AG09309 (cell line): ENCODE measurements at regions not wholly inside any gene's neighbourhood (a gene's known extent, or its start where the extent isn't known, plus 50 kb on each side); places are given as distances from the start of the nearest gene placed in this dataset.

Experiments used
- DNase-seq: peaks from one replicate; pipeline ENCODE4 v3.0.0-alpha.2; 2010; ENCODE audit warnings: low read depth
- H3K4me3 ChIP-seq: 2 replicates; pipeline ENCODE4 v1.5.1; 2011; ENCODE audit warnings: mild to moderate bottlenecking, low read depth, low read length, moderate library complexity; ENCODE audit not compliant: control insufficient read depth
- TF ChIP-seq, protein P1 (sequence below): IDR thresholded peaks from 2 replicates; pipeline ENCODE4 v1.5.1; 2011; ENCODE audit warnings: mild to moderate bottlenecking, low read depth, low read length, inconsistent platforms; ENCODE audit not compliant: insufficient read depth, control insufficient read depth; ENCODE audit errors: missing control alignments

DNA sequence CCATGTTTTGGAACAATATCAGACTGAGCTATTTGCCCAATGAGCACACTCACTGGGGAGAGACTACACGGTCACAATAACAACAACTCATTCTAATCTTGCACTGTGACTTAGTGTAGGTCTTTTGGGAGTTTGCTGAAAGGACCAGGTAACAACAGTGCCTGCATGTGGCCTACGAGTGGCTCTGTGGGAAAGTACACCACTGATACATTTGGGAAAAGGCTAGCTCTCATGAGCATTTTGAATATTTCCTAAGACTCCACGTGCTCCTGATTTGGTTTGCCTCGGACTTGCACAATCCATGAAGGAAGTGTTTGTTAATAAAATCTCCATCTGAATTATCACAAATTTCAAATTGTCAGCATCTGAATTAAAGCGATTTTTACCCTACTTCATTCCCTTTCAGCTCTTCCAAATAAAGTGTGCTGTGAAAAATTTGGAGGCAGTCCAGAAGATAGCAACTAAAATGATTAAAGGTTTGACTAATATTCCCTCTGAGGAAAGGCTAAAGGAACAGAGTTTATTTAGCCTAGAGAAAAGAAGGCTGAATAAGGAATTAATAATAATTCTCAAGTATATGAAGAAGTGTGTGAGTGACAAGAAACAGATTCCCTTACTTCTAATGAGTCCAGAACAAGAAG lies 406.4 kb downstream of the PPARGC1A start:
- TF ChIP-seq, protein P1, sequence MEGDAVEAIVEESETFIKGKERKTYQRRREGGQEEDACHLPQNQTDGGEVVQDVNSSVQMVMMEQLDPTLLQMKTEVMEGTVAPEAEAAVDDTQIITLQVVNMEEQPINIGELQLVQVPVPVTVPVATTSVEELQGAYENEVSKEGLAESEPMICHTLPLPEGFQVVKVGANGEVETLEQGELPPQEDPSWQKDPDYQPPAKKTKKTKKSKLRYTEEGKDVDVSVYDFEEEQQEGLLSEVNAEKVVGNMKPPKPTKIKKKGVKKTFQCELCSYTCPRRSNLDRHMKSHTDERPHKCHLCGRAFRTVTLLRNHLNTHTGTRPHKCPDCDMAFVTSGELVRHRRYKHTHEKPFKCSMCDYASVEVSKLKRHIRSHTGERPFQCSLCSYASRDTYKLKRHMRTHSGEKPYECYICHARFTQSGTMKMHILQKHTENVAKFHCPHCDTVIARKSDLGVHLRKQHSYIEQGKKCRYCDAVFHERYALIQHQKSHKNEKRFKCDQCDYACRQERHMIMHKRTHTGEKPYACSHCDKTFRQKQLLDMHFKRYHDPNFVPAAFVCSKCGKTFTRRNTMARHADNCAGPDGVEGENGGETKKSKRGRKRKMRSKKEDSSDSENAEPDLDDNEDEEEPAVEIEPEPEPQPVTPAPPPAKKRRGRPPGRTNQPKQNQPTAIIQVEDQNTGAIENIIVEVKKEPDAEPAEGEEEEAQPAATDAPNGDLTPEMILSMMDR, result no peak
- H3K4me3 ChIP-seq, result no peak overlapping the region
- no peak for DNase-seq

DNA sequence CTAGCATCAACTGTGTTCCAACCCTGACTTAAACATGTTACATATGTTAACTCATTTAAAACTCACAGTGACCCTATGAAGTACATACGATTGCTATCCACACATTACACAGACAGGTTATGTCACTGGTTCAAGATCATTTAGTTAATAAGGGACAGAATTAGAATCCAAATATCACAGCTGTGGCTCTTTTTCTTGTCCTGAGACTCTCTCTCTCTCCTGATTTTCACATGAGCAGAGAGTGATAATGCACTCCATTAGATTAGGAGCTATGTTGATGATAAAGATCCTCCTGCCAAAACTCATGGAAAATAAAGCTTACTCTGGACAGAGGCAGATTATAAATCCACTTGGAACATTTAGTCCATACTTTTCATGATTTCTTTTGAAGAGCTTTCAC lies 408.3 kb downstream of the PPARGC1A start:
- TF ChIP-seq, protein P1, result no peak
- DNase-seq, result no peak
- H3K4me3 ChIP-seq, result no peak overlapping the region

DNA sequence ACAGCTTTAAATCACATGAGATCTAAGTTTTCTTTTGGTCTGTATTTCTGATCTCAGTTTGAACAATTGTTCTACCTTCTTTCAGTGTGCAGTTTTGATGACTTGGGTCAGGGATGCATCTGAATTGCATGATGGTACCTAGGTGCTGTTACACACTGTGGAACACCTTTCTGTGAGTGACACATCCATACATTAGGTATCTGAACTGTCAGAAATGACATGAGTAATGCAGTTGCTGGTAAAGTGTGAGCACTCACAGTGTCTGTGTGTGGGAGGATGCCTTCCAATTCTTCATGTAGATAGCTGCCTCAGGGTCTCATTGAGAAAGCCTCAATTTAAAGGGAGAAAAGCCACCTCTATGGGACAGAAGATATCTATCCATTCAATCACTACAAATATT lies 411.9 kb downstream of the PPARGC1A start:
- no peak overlapping the region for H3K4me3 ChIP-seq
- TF ChIP-seq, protein P1, result no peak

DNA sequence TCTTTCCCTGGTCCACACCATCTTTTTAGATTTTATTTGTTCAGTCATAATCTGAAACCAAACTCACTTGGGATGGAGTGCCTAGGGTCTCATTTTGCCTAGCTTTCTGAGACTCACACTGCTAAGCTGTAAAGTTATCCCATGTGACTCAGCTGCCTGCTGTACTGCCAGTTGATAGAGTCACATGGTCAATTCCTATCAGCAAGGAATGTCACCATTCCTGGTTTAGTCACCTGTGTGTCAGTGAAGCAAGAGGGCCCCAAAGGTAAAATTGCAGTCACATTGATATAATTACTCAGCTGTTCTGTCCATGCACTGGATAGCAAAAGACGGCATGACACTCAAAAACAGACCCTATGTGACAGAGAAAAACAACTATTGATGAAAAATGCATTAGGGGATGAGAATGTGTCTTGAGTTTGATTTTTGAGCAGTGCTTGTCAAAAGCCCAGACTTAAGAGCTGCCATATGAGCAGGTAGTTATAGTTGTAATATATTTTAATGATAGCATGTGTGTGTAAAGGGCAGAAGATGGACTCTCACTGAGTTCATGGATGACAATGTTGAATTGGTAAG lies 413.2 kb downstream of the PPARGC1A start:
- TF ChIP-seq, protein P1, result no peak
- H3K4me3 ChIP-seq, result no peak overlapping the region
- DNase-seq, result no peak

More for the DNA sequence above, 411.9 kb downstream of the PPARGC1A start:
- no peak for DNase-seq

DNA sequence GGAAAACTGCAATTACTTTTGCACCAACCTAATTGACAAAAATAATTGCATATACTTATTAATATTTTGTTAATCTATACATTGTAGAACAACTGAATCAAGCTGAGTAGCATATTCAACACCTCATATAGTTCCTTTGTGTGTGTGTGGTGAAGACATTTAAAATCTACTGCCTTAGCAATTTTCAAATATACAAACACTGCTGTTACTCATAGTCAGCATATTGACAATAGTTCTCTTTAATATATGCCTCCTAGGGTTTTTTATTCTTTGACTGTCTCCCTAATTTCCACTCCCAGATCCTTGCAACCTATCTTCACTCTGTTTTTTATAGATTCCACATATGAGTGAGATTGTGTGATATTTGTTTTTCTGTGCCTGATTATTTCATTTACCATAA lies 426.8 kb downstream of the PPARGC1A start:
- H3K4me3 ChIP-seq, result no peak overlapping the region
- TF ChIP-seq, protein P1, result no peak
- no peak for DNase-seq

DNA sequence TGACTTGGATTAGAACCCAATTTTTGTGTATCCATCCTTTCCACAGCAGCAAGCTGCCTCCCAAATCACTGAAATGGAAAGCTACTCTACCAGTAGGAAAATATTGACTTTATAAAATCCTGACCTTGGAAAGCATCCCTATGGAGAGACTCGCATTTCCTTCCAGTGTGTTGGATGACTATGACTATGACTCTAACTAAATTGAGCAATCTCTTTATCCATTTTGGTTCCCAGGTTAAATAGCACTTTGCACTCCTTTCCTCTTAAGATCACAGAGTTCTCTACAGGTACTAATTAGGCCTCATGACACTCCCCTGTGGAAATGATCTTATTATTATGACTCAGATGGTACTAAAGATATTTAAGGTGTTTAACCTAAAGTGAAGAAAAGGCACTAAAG lies 431.8 kb downstream of the PPARGC1A start:
- TF ChIP-seq, protein P1, result no peak
- H3K4me3 ChIP-seq, result no peak overlapping the region
- DNase-seq, result no peak

DNA sequence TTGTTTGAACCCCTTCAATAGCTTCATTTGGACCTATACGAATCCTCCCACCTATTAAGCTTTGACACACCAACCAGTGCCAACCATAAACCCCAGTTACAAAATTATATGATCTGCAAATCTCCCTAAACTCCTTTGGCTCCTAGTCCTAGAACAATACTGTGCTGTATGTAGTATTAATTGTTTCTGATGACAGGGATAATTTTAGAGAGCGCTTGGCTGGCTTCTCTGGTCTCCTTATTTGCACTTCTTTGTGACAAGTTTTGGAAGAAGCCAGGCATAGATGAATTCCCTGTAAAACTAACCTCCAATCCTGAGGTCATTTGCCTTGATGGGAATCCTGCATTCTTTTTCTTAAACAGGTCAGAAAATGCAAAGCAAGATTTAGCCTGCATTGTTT lies 433.0 kb downstream of the PPARGC1A start:
- no peak for DNase-seq
- TF ChIP-seq, protein P1, result no peak
- no peak overlapping the region for H3K4me3 ChIP-seq
